HG03064 (cell line): ENCODE measurements at regions not wholly inside any gene's neighbourhood (a gene's known extent, or its start where the extent isn't known, plus 50 kb on each side); places are given as distances from the start of the nearest gene placed in this dataset.

Experiments
- ATAC-seq: cut with Tn5 transposase; IDR thresholded peaks from one replicate; pipeline ENCODE4 v1.9.1; 2021; ENCODE audit warnings: low read depth; ENCODE audit not compliant: unreplicated experiment

DNA sequence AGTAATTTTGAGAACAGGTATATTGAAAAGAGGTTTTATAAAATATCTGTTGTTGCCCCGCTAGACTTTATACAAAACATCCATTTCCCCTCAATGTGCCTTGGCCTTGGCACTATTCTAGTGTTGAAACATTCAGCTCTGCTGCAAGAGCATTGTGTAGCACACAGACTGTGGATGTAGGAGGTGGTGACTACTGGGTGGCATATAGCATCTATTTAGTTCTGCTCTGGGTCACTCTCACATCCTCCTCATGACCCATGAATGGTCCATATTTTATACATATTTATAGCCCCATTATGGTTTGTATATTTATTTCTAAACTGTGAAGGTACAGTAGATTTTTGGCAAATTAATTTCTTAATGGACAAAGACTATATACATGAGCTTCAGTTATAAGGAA is 1022.0 kb upstream of the CELF4 start:
- no peak for ATAC-seq

- no peak for ATAC-seq
Observed at GRCh38 chr18:38586327-38586726, 1020.7 kb upstream of the CELF4 start.

DNA sequence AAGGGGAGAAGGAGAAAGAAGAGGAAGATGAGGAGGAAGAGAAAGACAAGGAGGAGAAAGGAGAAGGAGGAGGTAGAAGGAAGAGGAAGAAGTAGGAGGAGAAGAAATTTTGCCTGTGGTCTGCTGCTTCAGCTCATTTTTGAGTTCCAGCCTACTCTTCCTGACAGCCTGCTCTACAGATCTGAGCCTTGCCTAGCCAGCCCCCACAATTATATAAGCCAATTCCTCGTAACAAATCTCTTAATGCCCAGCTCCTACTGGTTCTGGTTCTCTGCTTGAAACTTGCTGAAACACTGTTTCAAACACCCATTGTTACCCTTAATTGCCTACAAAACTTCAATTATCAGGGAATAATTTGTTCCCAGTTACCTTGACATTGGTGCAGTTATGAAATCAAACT is 1014.2 kb upstream of the CELF4 start:
- no peak for ATAC-seq

DNA sequence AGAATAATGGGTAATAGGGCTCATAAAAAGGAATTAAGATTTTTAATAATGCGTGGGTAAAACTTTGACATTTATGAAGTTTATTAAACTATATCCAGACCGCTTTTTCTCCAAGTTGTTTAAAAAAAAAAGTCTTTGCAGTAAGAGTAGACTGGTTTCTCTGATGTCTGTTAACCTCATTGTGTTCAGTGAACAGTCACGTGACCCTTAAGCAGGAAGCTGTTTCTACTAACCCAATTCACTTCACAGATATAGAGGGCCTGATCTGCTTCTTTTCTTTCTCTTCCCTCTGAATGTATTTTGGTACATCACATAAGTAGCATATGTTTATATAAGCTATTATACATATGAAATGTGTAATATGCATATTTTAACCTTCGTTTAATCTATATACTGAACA is 1011.3 kb upstream of the CELF4 start:
- no peak for ATAC-seq

- no peak for ATAC-seq
Observed at GRCh38 chr18:38576349-38576748, 1010.8 kb upstream of the CELF4 start.

- no peak for ATAC-seq
Observed at GRCh38 chr18:38575648-38576047, 1010.0 kb upstream of the CELF4 start.

DNA sequence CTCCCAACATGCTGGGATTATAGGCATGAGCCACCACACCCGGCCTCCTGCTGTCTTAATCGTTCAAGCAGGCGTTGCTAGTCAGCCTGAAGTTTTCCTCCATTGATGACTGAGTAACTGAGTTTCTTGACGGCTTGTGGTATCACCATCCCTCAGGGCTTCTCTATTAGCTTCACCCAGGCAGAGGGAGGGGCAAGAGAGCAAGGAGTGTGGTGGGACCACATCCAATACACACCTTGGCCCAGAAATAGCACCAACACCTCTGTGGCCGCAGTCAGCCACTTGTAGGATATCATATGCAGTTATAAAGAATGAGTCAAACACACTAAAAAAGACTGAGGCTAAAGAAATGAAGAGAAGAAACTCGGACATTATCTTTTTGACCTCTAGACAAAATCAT is 1009.4 kb upstream of the CELF4 start:
- ATAC-seq = no peak

- no peak for ATAC-seq
Observed at GRCh38 chr18:38572554-38573111, 1007.0 kb upstream of the CELF4 start.

GRCh38 chr18:38571651-38572050 is 1006.1 kb upstream of the CELF4 start:
- ATAC-seq = no peak

- ATAC-seq = no peak
Observed at GRCh38 chr18:38565513-38565912, 999.9 kb upstream of the CELF4 start.

GRCh38 chr18:38563396-38563980 is 997.9 kb upstream of the CELF4 start:
- ATAC-seq = no peak

DNA sequence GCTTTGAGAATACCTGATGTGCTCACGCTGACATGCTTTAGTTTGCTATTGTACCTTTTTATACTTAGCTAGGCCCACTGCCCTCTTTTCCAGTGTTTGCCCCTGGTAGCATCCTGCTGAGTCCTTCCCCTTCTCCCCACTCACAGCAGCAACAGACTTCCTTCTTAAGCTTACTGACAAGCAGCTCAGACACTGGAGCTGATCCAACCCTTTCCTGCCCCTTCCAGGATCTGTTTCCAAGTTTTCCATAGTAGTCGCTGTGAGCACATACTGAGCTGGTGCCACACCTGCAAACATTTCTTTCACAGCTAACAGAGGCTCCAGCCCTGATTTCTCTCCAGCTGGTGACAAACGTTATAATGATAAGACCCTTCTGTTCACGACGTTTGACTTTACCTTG is 991.4 kb upstream of the CELF4 start:
- ATAC-seq = no peak

DNA sequence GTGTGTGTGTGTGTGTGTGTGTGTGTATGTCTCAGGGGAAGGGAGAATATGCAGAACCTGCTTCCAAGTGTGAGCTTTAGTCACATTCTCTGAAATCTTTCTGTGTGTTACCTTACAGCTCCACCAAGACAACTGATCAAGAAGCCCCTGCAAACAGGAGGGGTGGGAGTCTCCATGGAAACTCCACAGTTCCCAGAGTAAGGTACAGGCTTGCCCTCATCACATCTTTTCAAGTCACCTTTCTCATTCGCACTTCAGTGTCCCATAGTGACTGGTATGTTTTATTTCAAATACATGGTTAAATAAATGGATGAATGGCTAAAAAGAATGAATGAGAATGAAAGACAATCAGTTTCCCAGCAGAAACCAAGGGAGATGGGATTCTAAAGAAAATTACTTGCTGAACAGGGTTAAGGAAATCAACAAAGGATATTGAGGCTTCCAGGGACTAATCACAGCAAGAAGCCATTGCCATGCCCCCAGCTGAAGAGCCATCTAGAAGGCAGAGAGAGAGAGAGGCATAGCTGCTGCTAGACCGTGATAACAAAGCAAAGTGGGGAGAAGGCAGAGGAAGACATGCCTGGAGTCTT is 987.2 kb upstream of the CELF4 start:
- ATAC-seq = no peak

DNA sequence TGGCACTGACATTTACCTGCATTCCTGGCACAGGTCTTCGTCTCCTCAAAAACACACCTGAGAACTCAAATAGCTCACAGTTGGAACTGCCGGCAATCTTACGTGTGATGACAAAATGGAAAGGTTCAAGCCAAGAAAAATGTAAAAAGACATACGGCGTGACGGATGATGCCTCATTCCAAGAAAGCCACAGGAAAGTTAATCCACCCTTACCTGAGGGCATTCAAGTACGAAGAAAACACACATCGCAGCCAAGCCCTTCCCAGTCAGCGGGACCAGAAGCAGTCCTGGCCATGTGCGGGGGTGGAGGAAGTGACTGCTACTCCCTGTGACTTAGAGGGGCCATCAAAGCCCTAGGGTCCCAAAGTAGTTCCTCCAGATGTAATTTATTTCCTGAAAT is 986.3 kb upstream of the CELF4 start:
- ATAC-seq = no peak

DNA sequence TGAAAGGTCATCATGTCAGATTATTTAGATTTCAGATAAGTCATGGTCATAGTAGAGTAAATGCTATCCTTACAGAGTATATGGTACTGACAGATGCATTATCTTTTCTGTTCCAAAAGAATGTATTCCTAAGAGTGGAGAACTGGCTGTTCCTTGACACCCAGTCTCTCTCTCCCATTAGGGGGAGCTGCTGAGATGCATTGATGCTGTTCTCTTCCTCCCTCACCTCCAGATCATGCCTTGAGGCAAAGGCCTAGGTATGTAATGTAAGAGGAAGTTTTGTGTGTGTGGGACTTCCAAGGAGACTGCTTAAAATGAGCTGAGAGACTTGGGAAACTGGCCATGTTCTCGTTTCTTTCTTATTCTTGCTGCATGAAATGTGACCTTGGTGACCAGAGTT is 979.5 kb upstream of the CELF4 start:
- no peak for ATAC-seq

- ATAC-seq = no peak
Observed at GRCh38 chr18:38539856-38540255, 974.3 kb upstream of the CELF4 start.

DNA sequence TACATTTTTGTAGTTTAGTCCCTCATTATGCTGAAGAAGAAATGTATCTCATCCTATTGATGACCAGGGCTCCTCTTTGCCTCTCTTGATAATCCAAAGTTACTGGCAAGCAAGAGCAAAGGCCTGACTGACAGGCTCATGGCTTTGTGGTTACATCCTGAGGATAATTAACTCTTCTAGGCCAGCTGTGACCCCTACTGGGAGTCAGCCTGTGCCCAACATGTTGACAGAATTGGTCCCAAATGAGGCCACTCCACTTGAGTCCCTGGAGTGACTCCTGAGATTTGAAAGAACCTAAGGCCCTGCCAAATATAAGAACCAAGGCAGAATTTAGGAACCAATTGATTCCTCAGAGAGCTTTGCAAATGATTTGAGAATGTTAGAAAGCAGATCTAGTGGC is 973.8 kb upstream of the CELF4 start:
- ATAC-seq = no peak

DNA sequence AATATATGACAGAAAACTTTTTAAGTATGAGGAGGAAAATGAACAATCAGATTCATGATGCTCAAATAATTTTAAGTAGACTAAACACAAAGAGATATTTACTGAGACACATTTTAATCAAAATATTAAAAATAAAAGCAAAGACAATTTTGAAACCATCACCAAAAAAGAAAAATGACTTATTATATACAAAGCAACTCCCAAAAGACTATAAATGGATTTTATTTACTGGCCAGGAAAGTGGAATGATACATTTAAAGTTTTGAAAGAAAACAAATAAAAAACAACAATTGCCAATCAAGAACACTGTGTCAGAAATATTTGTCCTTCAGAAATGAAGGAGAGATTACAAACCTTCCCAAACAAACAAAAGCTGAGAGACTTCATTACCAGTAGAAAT is 968.5 kb upstream of the CELF4 start:
- no peak for ATAC-seq

DNA sequence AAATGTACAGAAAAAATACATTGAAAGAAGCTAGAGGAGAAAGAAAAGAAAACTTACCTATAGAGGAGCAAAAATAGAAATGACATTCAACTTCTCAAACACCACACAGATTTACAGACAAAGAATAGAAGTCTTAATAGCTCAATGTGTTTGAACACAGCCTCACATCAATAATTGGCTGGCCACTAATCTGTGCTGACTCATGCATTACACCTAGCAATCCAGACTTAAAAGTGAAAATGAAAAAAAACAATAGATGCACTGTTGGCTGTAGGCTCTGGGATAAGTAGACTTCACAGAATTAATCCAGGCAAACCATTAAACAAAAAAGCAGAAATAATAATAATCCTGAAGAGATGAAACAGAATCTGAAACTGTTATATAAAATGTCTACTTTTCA is 961.3 kb upstream of the CELF4 start:
- no peak for ATAC-seq

DNA sequence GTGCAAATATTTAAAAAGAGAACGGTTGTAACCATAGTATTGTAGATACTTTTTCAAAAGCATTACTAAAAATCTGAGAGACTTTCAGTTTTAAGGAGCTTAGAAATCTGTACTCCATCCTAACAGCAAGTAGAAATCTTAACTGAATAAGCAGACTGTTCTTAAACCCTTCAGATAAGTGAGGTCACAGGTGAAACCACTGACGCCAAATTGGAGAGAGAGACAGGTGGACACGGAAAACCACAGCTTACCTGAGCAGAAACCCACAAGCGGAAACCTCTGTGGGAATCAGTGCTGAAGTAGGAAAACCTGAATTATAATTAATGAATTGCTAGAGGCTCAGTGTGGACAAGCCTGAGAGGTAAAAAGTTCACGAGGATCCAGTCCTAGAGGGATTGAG is 959.4 kb upstream of the CELF4 start:
- no peak for ATAC-seq

DNA sequence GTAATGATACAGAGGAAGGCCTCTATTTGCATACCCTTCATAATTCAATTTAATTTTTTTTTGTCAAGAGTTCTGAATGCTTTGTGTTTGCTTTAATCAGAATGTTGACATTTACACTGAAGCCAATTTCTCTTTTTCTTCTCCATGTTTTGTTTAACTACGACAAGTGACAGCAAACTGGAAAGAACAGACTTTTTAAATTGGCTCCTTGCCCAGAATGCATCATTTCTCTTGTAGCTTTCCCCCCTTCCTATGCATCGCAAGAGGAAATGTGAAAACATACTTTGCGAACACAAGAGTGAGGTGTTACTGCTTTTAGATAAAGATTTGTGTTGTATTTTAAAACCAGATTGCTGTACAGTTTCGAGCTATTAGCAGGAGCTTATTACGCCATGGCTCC is 955.2 kb upstream of the CELF4 start:
- no peak for ATAC-seq

DNA sequence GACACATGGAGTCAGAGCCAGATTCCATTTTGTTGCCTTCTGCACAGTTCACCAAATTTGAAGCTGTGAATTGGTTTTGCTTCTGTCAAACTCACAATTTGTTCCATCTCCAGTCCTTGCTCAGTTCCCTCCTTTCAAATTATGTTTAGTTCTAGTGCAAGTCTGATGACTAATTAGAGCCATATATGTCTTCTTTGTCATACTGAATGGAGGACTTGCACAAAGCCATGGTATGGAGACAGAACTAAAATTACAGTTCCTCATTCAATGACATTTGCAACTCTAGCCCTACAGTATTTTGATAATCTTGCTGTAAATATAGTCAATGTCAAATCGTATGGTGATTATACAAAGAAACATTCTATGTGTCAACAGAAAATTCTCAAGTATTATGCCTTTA is 936.9 kb upstream of the CELF4 start:
- no peak for ATAC-seq

GRCh38 chr18:38497266-38497665 is 931.7 kb upstream of the CELF4 start:
- ATAC-seq = no peak
